ENCODE measurements at regions not wholly inside any gene's neighbourhood (a gene's known extent, or its start where the extent isn't known, plus 50 kb on each side); places are given as distances from the start of the nearest gene placed in this dataset.

GRCh38 chr11:91421641-91422040 is 803.0 kb upstream of the FAT3 start:
- intact Hi-C loops (cut with micrococcal nuclease), result no loop called here
- no peaks in the 10 kb centered on the region for H3K4me1 Mint-ChIP-seq (ENCODE audit: low read depth)
- H3K36me3 Mint-ChIP-seq (ENCODE audit: low read depth), result no peaks in the 10 kb centered on the region
- no peak overlapping the region for H3K27ac Mint-ChIP-seq
- DNase-seq (ENCODE audit: low spot score), result no peak
- H3K27me3 Mint-ChIP-seq (ENCODE audit: insufficient read depth), result no peaks in the 10 kb centered on the region
- H3K9me3 Mint-ChIP-seq, result no peaks in the 10 kb centered on the region
- H3K4me3 Mint-ChIP-seq, result no peak overlapping the region

GRCh38 chr11:91407842-91408241 is 816.8 kb upstream of the FAT3 start:
- H3K9me3 Mint-ChIP-seq, result no peaks in the 10 kb centered on the region
- no peak overlapping the region for H3K4me3 Mint-ChIP-seq
- H3K36me3 Mint-ChIP-seq (ENCODE audit: low read depth), result no peaks in the 10 kb centered on the region
- intact Hi-C loops (cut with micrococcal nuclease), result loop anchor here (10.0 kb wide), 1 partner anchor 57 kb away; no protein-coding TSS in a partner anchor
- DNase-seq (ENCODE audit: low spot score), result no peak
- no peak overlapping the region for H3K27ac Mint-ChIP-seq
- no peaks in the 10 kb centered on the region for H3K4me1 Mint-ChIP-seq (ENCODE audit: low read depth)
- H3K27me3 Mint-ChIP-seq (ENCODE audit: insufficient read depth), result no peaks in the 10 kb centered on the region

DNA sequence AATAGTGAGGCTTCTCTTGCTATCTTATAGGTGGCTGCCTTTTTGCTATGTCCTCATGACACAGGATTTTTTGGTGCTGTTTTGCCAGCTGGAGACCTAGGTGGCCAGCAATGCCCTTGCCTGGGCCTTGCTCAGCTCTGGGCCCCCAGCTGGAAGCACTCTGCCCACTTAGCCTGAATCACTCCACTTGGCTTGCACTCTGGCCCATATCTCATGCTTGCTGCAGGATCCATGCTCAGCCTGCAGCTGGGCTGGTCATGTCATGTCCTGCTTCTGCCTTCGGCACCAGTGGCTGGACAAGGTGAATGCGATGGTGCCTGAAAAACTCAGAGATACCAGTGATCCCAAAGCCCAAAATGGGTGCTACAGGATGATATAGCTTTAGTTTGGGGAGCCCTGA is 818.6 kb upstream of the FAT3 start:
- Mint-ChIP-seq H3K27ac (no peak overlapping the region), H3K4me1 (ENCODE audit: low read depth) (no peaks in the 10 kb centered on the region), H3K36me3 (ENCODE audit: low read depth) (no peaks in the 10 kb centered on the region), H3K27me3 (ENCODE audit: insufficient read depth) (no peaks in the 10 kb centered on the region), H3K9me3 (no peaks in the 10 kb centered on the region), H3K4me3 (no peak overlapping the region)
- intact Hi-C loops (cut with micrococcal nuclease), result loop anchor here (10.0 kb wide), 1 partner anchor 59 kb away; no protein-coding TSS in a partner anchor
- no peak for DNase-seq (ENCODE audit: low spot score)

DNA sequence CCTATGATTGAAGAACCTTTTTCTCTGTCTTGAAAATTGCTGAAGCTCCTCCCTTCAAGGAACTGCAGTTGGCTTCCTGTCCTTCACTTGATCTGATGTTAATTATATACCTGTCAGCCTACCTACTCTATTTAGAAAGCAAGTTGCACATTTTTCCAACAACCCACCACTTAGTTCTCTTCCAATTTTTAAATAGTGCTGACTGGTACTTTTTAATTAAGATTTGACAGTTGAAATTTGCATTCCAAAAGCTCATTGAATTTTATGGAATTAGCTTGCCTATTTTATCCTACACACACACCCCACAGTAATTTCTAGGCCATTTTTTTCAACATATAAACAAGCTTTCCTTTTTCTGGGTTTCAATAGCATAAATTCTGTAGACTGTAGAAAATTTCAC is 820.3 kb upstream of the FAT3 start:
- no peak for DNase-seq (ENCODE audit: low spot score)
- H3K4me3 Mint-ChIP-seq, result no peak overlapping the region
- H3K27ac Mint-ChIP-seq, result no peak overlapping the region
- H3K27me3 Mint-ChIP-seq (ENCODE audit: insufficient read depth), result no peaks in the 10 kb centered on the region
- H3K9me3 Mint-ChIP-seq, result peaks cover 3% of the 10 kb centered on the region
- H3K4me1 Mint-ChIP-seq (ENCODE audit: low read depth), result no peaks in the 10 kb centered on the region
- H3K36me3 Mint-ChIP-seq (ENCODE audit: low read depth), result no peaks in the 10 kb centered on the region
- intact Hi-C loops (cut with micrococcal nuclease), result loop anchor here (10.0 kb wide), 1 partner anchor 60 kb away; no protein-coding TSS in a partner anchor

GRCh38 chr11:91397134-91397468 is 827.5 kb upstream of the FAT3 start:
- no peak overlapping the region for H3K4me3 Mint-ChIP-seq
- intact Hi-C loops (cut with micrococcal nuclease), result no loop called here
- H3K27me3 Mint-ChIP-seq (ENCODE audit: insufficient read depth), result no peaks in the 10 kb centered on the region
- no peak for DNase-seq (ENCODE audit: low spot score)
- H3K9me3 Mint-ChIP-seq, result peaks cover 12% of the 10 kb centered on the region
- H3K27ac Mint-ChIP-seq, result no peak overlapping the region
- no peaks in the 10 kb centered on the region for H3K36me3 Mint-ChIP-seq (ENCODE audit: low read depth)
- no peaks in the 10 kb centered on the region for H3K4me1 Mint-ChIP-seq (ENCODE audit: low read depth)

DNA sequence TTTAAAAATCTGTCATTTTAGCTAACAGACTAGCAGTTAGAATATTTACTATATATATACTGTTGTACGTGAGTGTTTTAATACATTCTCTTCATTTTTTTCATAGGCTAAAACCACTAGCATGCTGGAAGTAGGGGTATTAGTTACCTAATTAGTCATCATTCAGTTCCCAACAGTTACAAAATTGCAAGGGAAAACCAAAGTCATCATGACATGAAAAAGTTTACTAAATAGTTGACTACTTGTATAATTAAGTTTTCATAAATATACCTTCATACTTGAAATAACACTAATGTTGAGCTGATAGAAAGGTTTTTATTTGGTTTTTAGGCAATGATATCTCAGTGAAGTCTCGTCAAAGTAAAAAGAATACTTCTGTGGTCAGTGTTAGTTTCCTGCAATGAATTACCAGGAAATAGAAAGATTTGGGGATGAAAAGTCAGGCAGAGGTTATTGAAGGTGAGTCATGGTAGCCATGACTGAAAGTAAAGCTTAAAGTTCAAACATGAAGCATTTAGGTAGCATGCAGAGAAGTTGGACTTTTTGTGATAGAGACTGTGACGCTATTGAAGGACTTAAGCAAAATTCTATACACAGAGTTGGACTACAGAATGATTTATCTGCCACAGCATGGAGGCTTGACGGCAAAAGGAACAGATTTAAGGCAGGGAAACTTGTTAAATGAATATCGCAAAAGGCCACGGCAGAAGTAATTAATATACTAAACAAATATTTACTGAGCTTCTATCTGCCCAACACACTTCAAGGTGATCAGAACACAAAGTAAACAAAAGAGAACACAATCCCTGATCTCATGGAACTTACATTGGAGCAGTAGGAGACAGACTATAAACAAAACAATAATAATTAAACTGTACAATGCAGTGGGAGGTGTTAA is 828.1 kb upstream of the FAT3 start:
- Mint-ChIP-seq H3K27me3 (ENCODE audit: insufficient read depth) (no peaks in the 10 kb centered on the region), H3K36me3 (ENCODE audit: low read depth) (no peaks in the 10 kb centered on the region)

GRCh38 chr11:91394727-91395414 is 829.7 kb upstream of the FAT3 start:
- no peak for DNase-seq (ENCODE audit: low spot score)
- H3K4me3 Mint-ChIP-seq, result no peak overlapping the region
- H3K4me1 Mint-ChIP-seq (ENCODE audit: low read depth), result no peaks in the 10 kb centered on the region
- H3K9me3 Mint-ChIP-seq, result peaks cover 11% of the 10 kb centered on the region
- H3K36me3 Mint-ChIP-seq (ENCODE audit: low read depth), result no peaks in the 10 kb centered on the region
- no peak overlapping the region for H3K27ac Mint-ChIP-seq
- H3K27me3 Mint-ChIP-seq (ENCODE audit: insufficient read depth), result no peaks in the 10 kb centered on the region
- intact Hi-C loops (cut with micrococcal nuclease), result no loop called here

More for the DNA sequence above, 828.1 kb upstream of the FAT3 start:
- Mint-ChIP-seq H3K4me3 (no peak overlapping the region), H3K9me3 (peaks cover 12% of the 10 kb centered on the region), H3K27ac (no peak overlapping the region), H3K4me1 (ENCODE audit: low read depth) (no peaks in the 10 kb centered on the region)
- intact Hi-C loops (cut with micrococcal nuclease), result no loop called here
- DNase-seq (ENCODE audit: low spot score), result no peak

DNA sequence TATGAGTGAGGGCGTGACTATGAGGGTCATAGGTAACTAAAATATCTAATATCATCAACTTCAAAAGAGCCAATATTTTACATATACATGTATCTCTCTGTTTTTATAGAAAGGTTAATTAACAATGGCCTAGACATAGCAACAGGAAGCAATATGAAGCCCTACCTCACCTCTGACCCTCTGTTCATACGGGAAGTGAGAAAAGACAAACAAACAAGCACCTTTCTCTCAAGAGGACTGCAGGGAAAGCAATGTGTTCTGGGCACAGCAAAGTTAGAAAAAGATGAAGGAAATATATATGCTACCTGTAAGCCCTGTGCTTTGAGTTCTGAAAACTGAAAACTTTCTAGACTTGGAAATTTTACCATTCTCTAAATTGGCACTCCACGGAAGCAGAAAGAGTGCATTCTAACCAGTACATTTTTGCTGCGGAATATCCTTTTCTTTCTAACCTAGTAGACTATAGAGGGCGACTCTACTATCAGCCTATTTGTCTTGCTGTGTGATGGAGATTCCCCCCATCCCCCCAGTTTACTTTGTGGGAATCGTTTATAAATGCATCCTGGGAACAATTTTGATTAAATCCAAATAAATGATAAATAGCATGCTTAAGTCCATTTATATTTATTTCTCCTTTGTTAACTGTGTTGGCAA is 830.4 kb upstream of the FAT3 start:
- H3K4me3 Mint-ChIP-seq, result no peak overlapping the region
- DNase-seq (ENCODE audit: low spot score), result no peak
- H3K27ac Mint-ChIP-seq, result no peak overlapping the region
- H3K27me3 Mint-ChIP-seq (ENCODE audit: insufficient read depth), result no peaks in the 10 kb centered on the region
- H3K4me1 Mint-ChIP-seq (ENCODE audit: low read depth), result no peaks in the 10 kb centered on the region
- no peaks in the 10 kb centered on the region for H3K36me3 Mint-ChIP-seq (ENCODE audit: low read depth)
- intact Hi-C loops (cut with micrococcal nuclease), result no loop called here
- peaks cover 9% of the 10 kb centered on the region for H3K9me3 Mint-ChIP-seq

DNA sequence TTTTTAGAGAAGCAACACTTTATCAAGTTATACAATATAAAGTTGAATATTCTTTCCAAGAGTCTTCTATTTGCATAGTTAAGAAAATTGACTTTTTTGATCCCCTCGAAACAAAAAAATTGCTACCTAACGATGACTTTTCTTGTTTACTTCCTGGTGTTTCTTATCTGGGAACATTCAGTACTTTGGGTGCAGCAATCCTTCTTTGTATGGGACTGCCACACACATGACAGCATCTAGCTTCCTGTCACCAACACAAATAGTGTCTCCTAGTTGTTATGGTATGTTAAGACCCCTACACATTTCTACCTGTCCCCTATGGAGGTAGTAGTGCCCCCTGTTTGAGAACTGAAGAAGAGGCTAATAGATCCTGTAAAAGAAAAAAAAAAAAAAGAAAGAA is 841.7 kb upstream of the FAT3 start:
- no peak overlapping the region for H3K4me3 Mint-ChIP-seq
- no peak overlapping the region for H3K27ac Mint-ChIP-seq
- intact Hi-C loops (cut with micrococcal nuclease), result no loop called here
- H3K9me3 Mint-ChIP-seq, result peaks cover 9% of the 10 kb centered on the region
- no peak for DNase-seq (ENCODE audit: low spot score)
- H3K36me3 Mint-ChIP-seq (ENCODE audit: low read depth), result no peaks in the 10 kb centered on the region
- no peaks in the 10 kb centered on the region for H3K4me1 Mint-ChIP-seq (ENCODE audit: low read depth)
- no peaks in the 10 kb centered on the region for H3K27me3 Mint-ChIP-seq (ENCODE audit: insufficient read depth)

- Mint-ChIP-seq H3K27me3 (ENCODE audit: insufficient read depth) (no peaks in the 10 kb centered on the region), H3K4me1 (ENCODE audit: low read depth) (no peaks in the 10 kb centered on the region), H3K27ac (no peak overlapping the region), H3K36me3 (ENCODE audit: low read depth) (no peaks in the 10 kb centered on the region), H3K9me3 (no peaks in the 10 kb centered on the region), H3K4me3 (no peak overlapping the region)
- no peak for DNase-seq (ENCODE audit: low spot score)
- intact Hi-C loops (cut with micrococcal nuclease), result no loop called here
Observed at GRCh38 chr11:91374794-91375193, 849.8 kb upstream of the FAT3 start.

DNA sequence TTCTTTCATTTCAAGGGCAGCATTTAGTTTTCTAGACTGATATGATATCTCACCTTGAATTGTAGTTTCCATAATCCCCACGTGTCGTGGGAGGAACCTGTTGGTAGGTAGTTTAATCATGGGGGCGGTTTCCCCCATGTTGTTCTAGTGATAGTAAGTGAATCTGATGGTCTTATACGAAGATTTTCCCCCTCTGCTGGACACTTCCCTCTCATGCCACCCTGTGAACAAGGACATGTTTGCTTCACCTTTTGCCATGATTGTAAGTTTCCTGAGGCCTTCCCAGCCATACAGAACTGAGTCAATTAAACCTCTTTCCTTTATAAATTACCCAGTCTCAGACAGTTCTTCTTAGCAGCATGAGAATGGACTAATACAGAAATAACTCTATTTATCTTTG is 851.1 kb upstream of the FAT3 start:
- Mint-ChIP-seq H3K4me1 (ENCODE audit: low read depth) (no peaks in the 10 kb centered on the region), H3K4me3 (no peak overlapping the region), H3K27ac (no peak overlapping the region), H3K27me3 (ENCODE audit: insufficient read depth) (no peaks in the 10 kb centered on the region), H3K36me3 (ENCODE audit: low read depth) (no peaks in the 10 kb centered on the region), H3K9me3 (no peaks in the 10 kb centered on the region)
- intact Hi-C loops (cut with micrococcal nuclease), result no loop called here
- DNase-seq (ENCODE audit: low spot score), result no peak

GRCh38 chr11:91366816-91367215 is 857.8 kb upstream of the FAT3 start:
- no peak overlapping the region for H3K4me3 Mint-ChIP-seq

GRCh38 chr11:91365986-91366585 is 858.5 kb upstream of the FAT3 start:
- intact Hi-C loops (cut with micrococcal nuclease), result no loop called here
- Mint-ChIP-seq H3K4me1 (ENCODE audit: low read depth) (no peaks in the 10 kb centered on the region), H3K36me3 (ENCODE audit: low read depth) (no peaks in the 10 kb centered on the region), H3K27me3 (ENCODE audit: insufficient read depth) (no peaks in the 10 kb centered on the region), H3K4me3 (no peak overlapping the region), H3K9me3 (no peaks in the 10 kb centered on the region), H3K27ac (no peak overlapping the region)
- DNase-seq (ENCODE audit: low spot score), result no peak

More at GRCh38 chr11:91366816-91367215, 857.8 kb upstream of the FAT3 start:
- H3K9me3 Mint-ChIP-seq, result no peaks in the 10 kb centered on the region
- no peak for DNase-seq (ENCODE audit: low spot score)
- H3K36me3 Mint-ChIP-seq (ENCODE audit: low read depth), result no peaks in the 10 kb centered on the region
- H3K27me3 Mint-ChIP-seq (ENCODE audit: insufficient read depth), result no peaks in the 10 kb centered on the region
- intact Hi-C loops (cut with micrococcal nuclease), result no loop called here
- H3K27ac Mint-ChIP-seq, result no peak overlapping the region
- no peaks in the 10 kb centered on the region for H3K4me1 Mint-ChIP-seq (ENCODE audit: low read depth)
